CD14-positive monocyte (primary cell): ENCODE measurements at regions not wholly inside any gene's neighbourhood (a gene's known extent, or its start where the extent isn't known, plus 50 kb on each side); places are given as distances from the start of the nearest gene placed in this dataset.

Source experiments
- DNase-seq, 3 donors: peaks; one replicate each; pipeline ENCODE4 v3.0.0-alpha.2; 2011 to 2022
- H2AFZ ChIP-seq: 2 replicates; pipeline ENCODE4 v1.6.0; 2012; ENCODE audit warnings: mild to moderate bottlenecking, low read depth, low read length, inconsistent platforms; ENCODE audit not compliant: insufficient read depth, poor library complexity, severe bottlenecking
- H3K27ac ChIP-seq, 2 donors: 1 replicate in 1 of 2; 2 replicates in 1 of 2; pipeline ENCODE4 v1.5.1; 2012 to 2013; ENCODE audit warnings: low read length in 2 of 2, control low read depth in 1 of 2, inconsistent platforms in 1 of 2, low read depth in 1 of 2, mild to moderate bottlenecking in 1 of 2
- H3K27me3 ChIP-seq, 2 donors: one replicate each; pipeline versions ENCODE4 v1.6.0 to v1.6.1; 2011 to 2013; ENCODE audit warnings: low read length in 2 of 2; ENCODE audit not compliant: control insufficient read depth in 2 of 2, insufficient read depth in 2 of 2
- H3K36me3 ChIP-seq, 2 donors: replicated peaks in 1 of 2; 1 replicate in 1 of 2; 2 replicates in 1 of 2; pipeline versions ENCODE4 v1.5.1 to v1.6.1; 2012 to 2013; ENCODE audit warnings: low read length in 2 of 2, control low read depth in 1 of 2, inconsistent platforms in 1 of 2, mild to moderate bottlenecking in 1 of 2; ENCODE audit not compliant: insufficient read depth in 2 of 2, control insufficient read depth in 1 of 2
- H3K4me1 ChIP-seq, 2 donors: 1 replicate in 1 of 2; 2 replicates in 1 of 2; pipeline versions ENCODE4 v1.5.1 to v1.6.1; 2012 to 2013; ENCODE audit warnings: low read length in 2 of 2, control low read depth in 1 of 2, inconsistent platforms in 1 of 2, mild to moderate bottlenecking in 1 of 2, moderate library complexity in 1 of 2; ENCODE audit not compliant: insufficient read depth in 2 of 2, control insufficient read depth in 1 of 2
- H3K4me2 ChIP-seq: replicated peaks from 2 replicates; pipeline ENCODE3; 2012; ENCODE audit warnings: low read length, moderate library complexity, mild to moderate bottlenecking; ENCODE audit not compliant: poor library complexity, severe bottlenecking; ENCODE audit errors: extremely low read depth
- H3K4me3 ChIP-seq, 3 experiments: fragments of 200-600 bp in 1 of 3; sonication (generic) in 1 of 3; replicated peaks in 1 of 3; 1 replicate in 2 of 3; 2 replicates in 1 of 3; pipeline ENCODE4 v1.5.1; 2011 to 2013; ENCODE audit warnings: low read length in 3 of 3, mild to moderate bottlenecking in 3 of 3, control low read depth in 2 of 3, low read depth in 2 of 3, inconsistent platforms in 1 of 3, moderate library complexity in 1 of 3
- H3K79me2 ChIP-seq: 2 replicates; pipeline ENCODE4 v1.6.0; 2012; ENCODE audit warnings: mild to moderate bottlenecking, control low read depth, inconsistent platforms, low read length, moderate library complexity; ENCODE audit not compliant: insufficient read depth
- H3K9ac ChIP-seq: 2 replicates; pipeline ENCODE4 v1.6.0; 2017; ENCODE audit warnings: low read length, mild to moderate bottlenecking; ENCODE audit not compliant: insufficient read depth, poor library complexity, severe bottlenecking
- H3K9me3 ChIP-seq, 2 donors: replicated peaks in 1 of 2; 1 replicate in 1 of 2; 2 replicates in 1 of 2; pipeline versions ENCODE4 v1.5.1 to v1.6.1; 2012 to 2013; ENCODE audit warnings: low read length in 2 of 2, control low read depth in 1 of 2; ENCODE audit not compliant: control insufficient read depth in 1 of 2, insufficient read depth in 1 of 2
- H4K20me1 ChIP-seq: 2 replicates; pipeline ENCODE4 v1.6.0; 2012; ENCODE audit warnings: mild to moderate bottlenecking, low read length, control low read depth, moderate library complexity; ENCODE audit not compliant: insufficient read depth
- H3K27ac Mint-ChIP-seq, 7 donors: one replicate each; pipeline ENCODE4 v1.8.0; 2020; ENCODE audit warnings: mild to moderate bottlenecking in 7 of 7, mixed read lengths in 7 of 7, moderate library complexity in 6 of 7, inconsistent platforms in 2 of 7
- H3K27me3 Mint-ChIP-seq, 3 donors: one replicate each; pipeline ENCODE4 v1.8.0; 2021 to 2022; ENCODE audit warnings: low read depth in 3 of 3, mild to moderate bottlenecking in 3 of 3, mixed read lengths in 3 of 3, moderate library complexity in 3 of 3, inconsistent platforms in 1 of 3
- H3K36me3 Mint-ChIP-seq, 2 donors: one replicate each; pipeline ENCODE4 v1.8.0; 2020; ENCODE audit warnings: mixed read lengths in 2 of 2, inconsistent platforms in 1 of 2, mild to moderate bottlenecking in 1 of 2
- H3K4me1 Mint-ChIP-seq: one replicate; pipeline ENCODE4 v1.8.0; 2020; ENCODE audit warnings: mild to moderate bottlenecking, mixed read lengths
- H3K4me3 Mint-ChIP-seq, 2 donors: one replicate each; pipeline ENCODE4 v1.8.0; 2020; ENCODE audit warnings: mild to moderate bottlenecking in 2 of 2, mixed read lengths in 2 of 2, moderate library complexity in 1 of 2
- H3K9me3 Mint-ChIP-seq, 7 donors: one replicate each; pipeline ENCODE4 v1.8.0; 2020 to 2022; ENCODE audit warnings: mixed read lengths in 7 of 7, mild to moderate bottlenecking in 6 of 7, moderate library complexity in 6 of 7, inconsistent platforms in 2 of 7
- WGBS: methylation state at CpG from one replicate; pipeline ENCODE4 v1.1.5; 2013; ENCODE audit warnings: missing lambda C conversion rate; ENCODE audit not compliant: insufficient coverage; 5-methylcytosine and 5-hydroxymethylcytosine counted together
- intact Hi-C, 2 donors: fragments of 100-400 bp; cut with micrococcal nuclease; formaldehyde crosslinking; loops; one replicate each; pipeline versions ENCODE4 v1.15.0 to v1.15.1; 2023
- TF ChIP-seq, protein P1 (sequence below): fragments of 200-600 bp; IDR thresholded peaks from one replicate; pipeline ENCODE4 v1.8.0; 2022; ENCODE audit warnings: antibody characterized with exemption, mild to moderate bottlenecking

DNA sequence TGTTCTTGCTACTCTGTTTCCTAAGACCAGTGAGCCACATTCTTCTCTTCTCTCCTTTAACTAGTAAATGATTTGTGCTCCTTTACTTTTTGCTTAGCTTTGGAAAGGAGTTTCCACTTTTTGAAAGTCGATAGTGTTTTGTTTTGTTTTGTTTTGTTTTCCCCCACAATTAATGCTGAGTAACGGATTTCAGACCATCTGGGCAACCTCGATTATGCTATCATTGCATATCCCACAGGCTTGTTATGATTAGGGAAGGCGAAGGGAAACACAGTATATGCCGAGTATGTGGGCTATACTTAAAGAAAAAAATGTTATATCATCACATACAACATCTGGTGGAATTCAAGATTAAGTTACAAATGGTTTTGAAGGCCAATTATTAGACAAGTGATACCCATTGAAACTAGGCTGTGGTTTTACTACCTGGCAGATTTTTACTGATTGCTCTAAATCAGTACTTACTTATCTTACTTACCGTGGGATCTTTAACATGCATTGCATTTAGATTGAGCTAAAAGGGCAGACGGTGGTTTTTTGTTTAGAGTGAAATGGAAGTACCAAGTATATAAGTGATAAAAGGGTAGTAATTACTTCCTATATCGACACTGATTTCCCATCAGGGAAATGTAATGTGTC is 361.3 kb upstream of the SOX9 start:
- H3K27me3 Mint-ChIP-seq, result peaks cover 0 to 3% (median 1%) of the 10 kb centered on the region in 3 donors
- H3K27ac Mint-ChIP-seq, result no peak overlapping the region
- Histone ChIP-seq H3K9me3 (no peaks in the 10 kb centered on the region), H3K79me2 (no peaks in the 10 kb centered on the region), H3K4me2 (no peak overlapping the region), H3K36me3 (no peaks in the 10 kb centered on the region), H4K20me1 (no peaks in the 10 kb centered on the region), H3K4me3 (no peak overlapping the region), H3K27me3 (no peaks in the 10 kb centered on the region), H2AFZ (no peak overlapping the region), H3K9ac (no peak overlapping the region), H3K4me1 (no peaks in the 10 kb centered on the region), H3K27ac (no peak overlapping the region)
- WGBS, result no CpG with 5 or more reads among the region's 8 CpGs
- H3K4me1 Mint-ChIP-seq, result no peaks in the 10 kb centered on the region
- intact Hi-C loops, result no loop called here
- H3K4me3 Mint-ChIP-seq, result no peak overlapping the region
- H3K9me3 Mint-ChIP-seq, result peaks cover 0 to 6% (median 0%) of the 10 kb centered on the region in 7 donors
- TF ChIP-seq, protein P1, sequence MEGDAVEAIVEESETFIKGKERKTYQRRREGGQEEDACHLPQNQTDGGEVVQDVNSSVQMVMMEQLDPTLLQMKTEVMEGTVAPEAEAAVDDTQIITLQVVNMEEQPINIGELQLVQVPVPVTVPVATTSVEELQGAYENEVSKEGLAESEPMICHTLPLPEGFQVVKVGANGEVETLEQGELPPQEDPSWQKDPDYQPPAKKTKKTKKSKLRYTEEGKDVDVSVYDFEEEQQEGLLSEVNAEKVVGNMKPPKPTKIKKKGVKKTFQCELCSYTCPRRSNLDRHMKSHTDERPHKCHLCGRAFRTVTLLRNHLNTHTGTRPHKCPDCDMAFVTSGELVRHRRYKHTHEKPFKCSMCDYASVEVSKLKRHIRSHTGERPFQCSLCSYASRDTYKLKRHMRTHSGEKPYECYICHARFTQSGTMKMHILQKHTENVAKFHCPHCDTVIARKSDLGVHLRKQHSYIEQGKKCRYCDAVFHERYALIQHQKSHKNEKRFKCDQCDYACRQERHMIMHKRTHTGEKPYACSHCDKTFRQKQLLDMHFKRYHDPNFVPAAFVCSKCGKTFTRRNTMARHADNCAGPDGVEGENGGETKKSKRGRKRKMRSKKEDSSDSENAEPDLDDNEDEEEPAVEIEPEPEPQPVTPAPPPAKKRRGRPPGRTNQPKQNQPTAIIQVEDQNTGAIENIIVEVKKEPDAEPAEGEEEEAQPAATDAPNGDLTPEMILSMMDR, result no peak
- DNase-seq, result no peak
- H3K36me3 Mint-ChIP-seq, result no peaks in the 10 kb centered on the region

- Mint-ChIP-seq H3K4me1 (no peaks in the 10 kb centered on the region), H3K27me3 (peaks cover 0 to 3% (median 1%) of the 10 kb centered on the region in 3 donors), H3K27ac (no peak overlapping the region), H3K4me3 (no peak overlapping the region), H3K36me3 (no peaks in the 10 kb centered on the region), H3K9me3 (peaks cover 0 to 6% (median 0%) of the 10 kb centered on the region in 7 donors)
- Histone ChIP-seq H3K9ac (no peak overlapping the region), H3K79me2 (no peaks in the 10 kb centered on the region), H3K36me3 (no peaks in the 10 kb centered on the region), H3K4me2 (no peak overlapping the region), H3K27me3 (no peaks in the 10 kb centered on the region), H4K20me1 (no peaks in the 10 kb centered on the region), H3K9me3 (no peaks in the 10 kb centered on the region), H3K4me3 (no peak overlapping the region), H2AFZ (no peak overlapping the region), H3K4me1 (no peaks in the 10 kb centered on the region), H3K27ac (no peak overlapping the region)
- TF ChIP-seq, protein P1, result no peak
- no peak for DNase-seq
- intact Hi-C loops, result no loop called here
- whole genome bisulfite sequencing, result no CpG with 5 or more reads among the region's 6 CpGs
These were observed 360.6 kb upstream of the SOX9 start for GRCh38 chr17:71760062-71760720.
